Activated CD8-positive, alpha-beta T cell treated with anti-CD3 and anti-CD28 coated beads for 36 hours (primary cell): ENCODE measurements at regions not wholly inside any gene's neighbourhood (a gene's known extent, or its start where the extent isn't known, plus 50 kb on each side); places are given as distances from the start of the nearest gene placed in this dataset.

Experiments used
- ATAC-seq: fragments of 200-7000 bp; cut with Tn5 transposase; one replicate; pipeline ENCODE4 v1.10.0; 2021; ENCODE audit warnings: mild to moderate bottlenecking, moderate library complexity
- CTCF ChIA-PET: fragments of 350-600 bp; sonication (Branson Sonifier 250); formaldehyde crosslinking; loops from one replicate; lab custom pipeline; 2021; ENCODE audit warnings: antibody characterized with exemption; lab: Charles Lee
- POLR2A ChIA-PET: fragments of 350-600 bp; sonication (Branson Sonifier 250); formaldehyde crosslinking; loops from one replicate; lab custom pipeline; 2021; ENCODE audit warnings: antibody characterized with exemption; lab: Charles Lee
- DNase-seq: peaks from one replicate; pipeline ENCODE4 v3.0.0-alpha.2; 2020
- H3K27ac Mint-ChIP-seq: one replicate; pipeline ENCODE4 v1.8.0; 2021; ENCODE audit warnings: mild to moderate bottlenecking, mixed read lengths
- H3K27me3 Mint-ChIP-seq: one replicate; pipeline ENCODE4 v1.8.0; 2021; ENCODE audit warnings: mixed read lengths
- H3K36me3 Mint-ChIP-seq: one replicate; pipeline ENCODE4 v1.8.0; 2021; ENCODE audit warnings: low read depth, mixed read lengths
- H3K4me1 Mint-ChIP-seq: one replicate; pipeline ENCODE4 v1.8.0; 2021; ENCODE audit warnings: low read depth, mixed read lengths
- H3K4me3 Mint-ChIP-seq: one replicate; pipeline ENCODE4 v1.8.0; 2021; ENCODE audit warnings: mild to moderate bottlenecking, moderate library complexity, mixed read lengths
- H3K9me3 Mint-ChIP-seq: one replicate; pipeline ENCODE4 v1.8.0; 2021; ENCODE audit warnings: mixed read lengths
- CTCF ChIP-seq: fragments of 200-600 bp; IDR thresholded peaks from one replicate; pipeline ENCODE4 v1.8.0; 2022; ENCODE audit warnings: antibody characterized with exemption, mild to moderate bottlenecking
- intact Hi-C: fragments of 100-400 bp; cut with micrococcal nuclease; formaldehyde crosslinking; loops from one replicate; pipeline ENCODE4 v1.10.0; 2022

GRCh38 chr1:221903594-221903993 is 161.7 kb upstream of the DUSP10 start:
- TF ChIP-seq CTCF: no peak
- intact Hi-C loops: no loop called here
- CTCF ChIA-PET: no interaction called here
- Mint-ChIP-seq H3K27me3 (peaks cover 3% of the 10 kb centered on the region), H3K4me3 (no peak overlapping the region), H3K27ac (no peak overlapping the region), H3K36me3 (no peaks in the 10 kb centered on the region), H3K9me3 (no peaks in the 10 kb centered on the region), H3K4me1 (no peaks in the 10 kb centered on the region)
- DNase-seq: no peak
- POLR2A ChIA-PET: no interaction called here
- no peak for ATAC-seq

DNA sequence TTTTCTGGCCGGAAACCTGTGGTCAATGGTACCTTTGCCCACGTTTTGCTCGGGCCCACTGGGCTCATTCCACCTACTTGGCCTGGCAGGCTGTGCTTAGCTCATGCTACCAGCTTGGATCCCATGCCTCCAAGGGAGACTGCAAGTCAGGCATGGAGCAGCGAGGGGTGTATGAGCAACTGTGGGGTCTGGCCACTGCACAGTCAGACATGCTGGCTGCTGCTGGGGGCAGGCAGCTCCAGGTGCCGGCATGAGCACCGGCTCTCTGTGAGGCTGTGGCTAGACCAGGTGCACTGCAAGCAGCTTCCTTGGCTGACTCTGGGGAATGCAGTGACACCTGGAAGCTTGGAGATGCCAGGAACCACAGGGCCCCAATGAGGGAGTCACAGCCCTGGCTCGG is 161.1 kb upstream of the DUSP10 start:
- Mint-ChIP-seq H3K27me3 (peaks cover 2% of the 10 kb centered on the region), H3K27ac (no peak overlapping the region), H3K4me1 (no peaks in the 10 kb centered on the region), H3K36me3 (no peaks in the 10 kb centered on the region), H3K9me3 (no peaks in the 10 kb centered on the region), H3K4me3 (no peak overlapping the region)
- ChIA-PET POLR2A (no interaction called here), CTCF (no interaction called here)
- TF ChIP-seq CTCF: no peak
- DNase-seq (no peak), ATAC-seq (no peak)
- intact Hi-C loops: no loop called here

GRCh38 chr1:221900678-221901077 is 158.8 kb upstream of the DUSP10 start:
- TF ChIP-seq CTCF: no peak
- intact Hi-C loops: no loop called here
- no peaks in the 10 kb centered on the region for H3K4me1 Mint-ChIP-seq
- ChIA-PET CTCF (interaction anchor here (1.4 kb wide), 1 partner anchor 15 kb away, joined by 4 read pairs; no protein-coding TSS in a partner anchor), POLR2A (interaction anchor here (0.8 kb wide), 1 partner anchor 165 kb away, joined by 4 read pairs; no protein-coding TSS in a partner anchor)
- H3K4me3 Mint-ChIP-seq: no peak overlapping the region
- no peak overlapping the region for H3K27ac Mint-ChIP-seq
- no peaks in the 10 kb centered on the region for H3K36me3 Mint-ChIP-seq
- no peaks in the 10 kb centered on the region for H3K9me3 Mint-ChIP-seq
- DNase-seq (no peak), ATAC-seq (no peak)
- H3K27me3 Mint-ChIP-seq: peaks cover 7% of the 10 kb centered on the region

DNA sequence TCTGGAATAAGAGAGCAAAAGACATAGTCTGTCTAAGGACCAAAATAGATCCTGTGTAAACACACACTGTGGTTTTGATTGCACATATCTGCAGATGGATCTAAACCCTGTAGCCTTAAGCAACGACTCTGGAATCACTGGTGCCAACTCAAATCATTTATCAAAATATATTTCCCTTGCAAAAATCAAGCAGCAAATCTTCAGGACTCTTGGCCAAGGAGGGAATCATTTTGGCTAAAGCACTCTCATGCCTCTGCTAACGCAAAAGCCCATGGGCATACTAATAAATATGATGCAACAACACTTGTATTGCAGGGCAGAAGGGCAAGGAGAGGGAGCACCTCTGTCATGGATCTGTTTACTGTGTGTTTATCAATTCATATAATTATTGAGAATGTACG is 155.4 kb upstream of the DUSP10 start:
- H3K27ac Mint-ChIP-seq: no peak overlapping the region
- ChIA-PET POLR2A (no interaction called here), CTCF (no interaction called here)
- H3K36me3 Mint-ChIP-seq: no peaks in the 10 kb centered on the region
- no peaks in the 10 kb centered on the region for H3K9me3 Mint-ChIP-seq
- H3K4me1 Mint-ChIP-seq: no peaks in the 10 kb centered on the region
- H3K27me3 Mint-ChIP-seq: peaks cover 8% of the 10 kb centered on the region
- ATAC-seq (no peak), DNase-seq (no peak)
- no peak overlapping the region for H3K4me3 Mint-ChIP-seq
- intact Hi-C loops: no loop called here
- no peak for TF ChIP-seq CTCF

DNA sequence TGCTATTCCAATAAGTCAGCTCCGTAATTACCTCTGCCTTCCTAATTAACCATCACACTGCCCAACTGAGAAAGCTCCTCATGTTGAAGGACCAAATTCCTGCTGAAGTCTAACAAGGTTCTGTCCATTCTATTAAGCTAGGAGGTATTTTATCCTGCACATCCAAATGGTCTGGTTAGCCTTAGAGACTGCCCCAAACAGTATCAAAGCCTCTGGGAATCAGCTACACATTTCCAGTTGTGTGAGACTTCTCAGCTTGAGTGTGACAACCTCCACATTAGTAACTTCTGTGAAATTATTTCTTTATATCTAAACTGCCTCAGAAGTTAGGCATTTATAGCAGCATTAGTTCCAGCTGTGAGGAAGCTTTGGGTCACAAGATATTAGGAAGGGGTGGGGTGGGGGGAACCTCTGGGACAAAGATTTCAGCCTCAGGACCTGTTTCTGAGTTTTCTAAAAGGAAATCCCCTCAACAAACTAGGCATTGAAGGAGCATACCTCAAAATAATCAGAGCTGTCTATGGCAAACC is 150.5 kb upstream of the DUSP10 start:
- ChIA-PET CTCF (interaction anchor here (1.1 to 1.8 kb wide), 2 partner anchors 100 to 184 kb away, joined by 3 to 4 read pairs; no protein-coding TSS in a partner anchor), POLR2A (no interaction called here)
- no peak for TF ChIP-seq CTCF
- no peaks in the 10 kb centered on the region for H3K9me3 Mint-ChIP-seq
- peaks cover 19% of the 10 kb centered on the region for H3K27me3 Mint-ChIP-seq
- no peak for ATAC-seq
- H3K36me3 Mint-ChIP-seq: no peaks in the 10 kb centered on the region
- no peak for DNase-seq
- intact Hi-C loops: no loop called here
- H3K4me3 Mint-ChIP-seq: no peak overlapping the region
- H3K4me1 Mint-ChIP-seq: peaks cover 3% of the 10 kb centered on the region
- no peak overlapping the region for H3K27ac Mint-ChIP-seq
